Esophagus (tissue), 2 donors: ENCODE measurements at regions not wholly inside any gene's neighbourhood (a gene's known extent, or its start where the extent isn't known, plus 50 kb on each side); places are given as distances from the start of the nearest gene placed in this dataset.

Source experiments
- H3K27ac ChIP-seq, 2 donors: one replicate each; pipeline ENCODE4 v1.5.1; 2013; ENCODE audit warnings: low read depth in 2 of 2, mild to moderate bottlenecking in 2 of 2, inconsistent platforms in 1 of 2, low read length in 1 of 2, moderate library complexity in 1 of 2
- H3K27me3 ChIP-seq, 2 donors: one replicate each; pipeline ENCODE4 v1.6.1; 2013; ENCODE audit warnings: low read length in 2 of 2, control low read depth in 1 of 2, mild to moderate bottlenecking in 1 of 2; ENCODE audit not compliant: insufficient read depth in 2 of 2, control insufficient read depth in 1 of 2
- H3K36me3 ChIP-seq, 2 donors: one replicate each; pipeline ENCODE4 v1.6.1; 2013; ENCODE audit warnings: low read length in 1 of 2; ENCODE audit not compliant: control insufficient read depth in 2 of 2, insufficient read depth in 2 of 2
- H3K4me1 ChIP-seq, 2 donors: one replicate each; pipeline ENCODE4 v1.6.1; 2013; ENCODE audit warnings: low read length in 1 of 2; ENCODE audit not compliant: control insufficient read depth in 2 of 2, insufficient read depth in 2 of 2
- H3K4me3 ChIP-seq, 2 donors: one replicate each; pipeline ENCODE4 v1.5.1; 2013; ENCODE audit warnings: low read length in 2 of 2, mild to moderate bottlenecking in 2 of 2, low read depth in 1 of 2, moderate library complexity in 1 of 2
- H3K9me3 ChIP-seq, 2 donors: one replicate each; pipeline ENCODE4 v1.6.1; 2013; ENCODE audit warnings: mild to moderate bottlenecking in 2 of 2, low read depth in 1 of 2, low read length in 1 of 2, moderate library complexity in 1 of 2; ENCODE audit not compliant: control insufficient read depth in 2 of 2, insufficient read depth in 1 of 2
- WGBS, 2 donors: extraction: QIAGEN DNeasy Blood & Tissue Kit; methylation state at CpG; one replicate each; pipeline ENCODE4 v1.1.7; 2013; 5-methylcytosine and 5-hydroxymethylcytosine counted together
- donor health status: healthy with polysubstance abuse.
- donor health status: Bipolar disorder and iron deficiency.

DNA sequence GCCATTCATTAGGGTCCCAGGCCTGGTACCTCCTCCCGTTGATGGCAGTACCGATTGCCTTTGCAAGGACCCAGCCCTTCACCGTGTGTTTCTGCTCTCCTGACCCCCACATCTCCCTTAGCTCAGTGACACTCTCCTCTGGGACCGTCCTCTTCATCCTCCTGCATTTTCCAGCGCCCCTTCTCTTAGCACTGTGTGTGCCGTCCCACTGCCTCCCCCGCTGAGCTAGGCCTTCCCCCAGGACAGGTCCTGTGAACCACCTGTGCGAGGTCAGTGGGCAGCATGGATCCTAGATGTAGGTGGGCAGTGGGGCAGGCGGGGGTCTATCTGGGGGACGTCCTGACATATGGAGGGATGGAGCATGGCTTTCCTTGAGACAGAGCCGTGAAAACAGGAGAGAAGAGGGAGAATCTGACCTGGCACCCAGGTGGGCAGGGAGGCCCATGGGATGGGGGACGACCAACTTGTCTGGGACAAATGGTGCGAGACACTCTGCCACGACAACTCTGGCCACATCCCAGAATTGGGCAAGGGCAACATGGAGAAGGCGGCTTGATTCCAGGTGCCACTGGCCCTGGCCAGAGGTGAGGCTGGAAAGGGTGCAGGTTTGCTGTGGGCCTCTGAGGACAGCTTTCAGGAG, 87.7 kb upstream of the ALDH1L1 start:
- no peaks in the 10 kb centered on the region for H3K36me3 ChIP-seq
- H3K27me3 ChIP-seq = no peaks in the 10 kb centered on the region
- WGBS, 2 donors = 64 to 65% methylated on average over 15 of the region's 15 CpGs
- H3K27ac ChIP-seq = peak overlapping the region; percentile 80 to 81
- H3K4me3 ChIP-seq = no peak overlapping the region
- H3K4me1 ChIP-seq = peaks cover 0 to 18% of the 10 kb centered on the region in 2 donors
- H3K9me3 ChIP-seq = no peaks in the 10 kb centered on the region

GRCh38 chr3:126267169-126267975, 87.0 kb upstream of the ALDH1L1 start:
- H3K27ac ChIP-seq = peak overlapping the region; percentile 80 to 81
- H3K27me3 ChIP-seq = no peaks in the 10 kb centered on the region
- no peaks in the 10 kb centered on the region for H3K9me3 ChIP-seq

GRCh38 chr3:126266850-126267168, 86.4 kb upstream of the ALDH1L1 start:
- Histone ChIP-seq H3K4me1 (peaks cover 0 to 15% of the 10 kb centered on the region in 2 donors), H3K4me3 (no peak overlapping the region), H3K27me3 (no peaks in the 10 kb centered on the region), H3K36me3 (no peaks in the 10 kb centered on the region), H3K9me3 (no peaks in the 10 kb centered on the region), H3K27ac (peak overlapping the region; percentile 80 to 81)
- 59 to 70% methylated on average over 8 of the region's 8 CpGs for WGBS, 2 donors

More at GRCh38 chr3:126267169-126267975, 87.0 kb upstream of the ALDH1L1 start:
- Histone ChIP-seq H3K4me1 (peaks cover 0 to 18% of the 10 kb centered on the region in 2 donors), H3K4me3 (peak overlapping the region; percentile 3 to 6), H3K36me3 (no peaks in the 10 kb centered on the region)
- WGBS, 2 donors = 3 to 5% methylated on average over 61 to 62 of the region's 62 CpGs

GRCh38 chr3:126266291-126266840, 86.0 kb upstream of the ALDH1L1 start:
- 63% methylated on average over 15 of the region's 15 CpGs for WGBS, 2 donors
- peak overlapping the region; percentile 80 to 81 for H3K27ac ChIP-seq
- H3K4me1 ChIP-seq = peaks cover 0 to 15% of the 10 kb centered on the region in 2 donors
- H3K9me3 ChIP-seq = no peaks in the 10 kb centered on the region
- no peak overlapping the region for H3K4me3 ChIP-seq
- H3K27me3 ChIP-seq = no peaks in the 10 kb centered on the region
- no peaks in the 10 kb centered on the region for H3K36me3 ChIP-seq

DNA sequence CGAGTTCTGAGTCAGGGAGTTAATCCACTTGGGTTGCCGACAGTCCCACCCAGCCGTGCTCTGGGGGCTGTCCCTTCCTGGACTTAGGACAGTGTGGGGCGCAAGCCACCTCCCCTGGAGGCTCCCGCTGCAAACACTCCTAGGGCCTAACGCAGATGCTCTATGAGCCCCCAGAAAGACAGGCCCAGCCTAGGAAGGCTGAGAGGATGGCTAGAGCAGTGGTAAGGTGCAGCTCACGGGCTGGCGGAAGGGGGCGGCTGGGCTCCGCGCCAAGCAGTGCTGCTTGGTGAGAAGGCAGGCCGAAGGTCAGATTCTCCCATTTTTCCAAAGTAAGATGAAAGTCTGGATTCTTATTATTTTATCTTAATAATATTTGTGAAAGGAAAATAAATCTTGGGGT, 84.6 kb upstream of the ALDH1L1 start:
- Histone ChIP-seq H3K36me3 (no peaks in the 10 kb centered on the region), H3K9me3 (no peaks in the 10 kb centered on the region), H3K27me3 (no peaks in the 10 kb centered on the region), H3K4me1 (peaks cover 0 to 15% of the 10 kb centered on the region in 2 donors), H3K27ac (no peak overlapping the region), H3K4me3 (no peak overlapping the region)
- WGBS, 2 donors = 72 to 77% methylated on average over 12 of the region's 12 CpGs

DNA sequence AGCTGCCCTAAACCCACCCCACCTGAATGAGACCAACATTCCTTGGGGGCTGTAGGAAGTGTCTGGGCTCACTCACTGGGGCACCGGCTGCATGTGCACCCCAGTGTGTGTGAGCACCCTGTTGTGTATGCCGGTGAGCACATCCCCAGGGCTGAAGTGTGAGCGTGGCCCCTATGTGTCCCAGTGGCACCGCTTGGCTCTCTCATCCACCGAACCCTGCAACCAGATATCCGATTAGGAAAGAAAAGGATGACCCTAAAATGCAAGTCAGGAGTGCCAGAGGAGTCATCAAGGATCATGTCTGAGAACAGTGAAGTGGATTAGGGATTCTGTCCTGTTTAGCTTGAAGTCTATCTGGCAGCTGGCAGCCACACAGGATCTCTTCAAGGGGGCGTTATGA, 84.0 kb upstream of the ALDH1L1 start:
- H3K9me3 ChIP-seq = no peaks in the 10 kb centered on the region
- H3K27me3 ChIP-seq = no peaks in the 10 kb centered on the region
- no peak overlapping the region for H3K27ac ChIP-seq
- peaks cover 0 to 15% of the 10 kb centered on the region in 2 donors for H3K4me1 ChIP-seq
- 73 to 81% methylated on average over 7 of the region's 7 CpGs for WGBS, 2 donors
- no peaks in the 10 kb centered on the region for H3K36me3 ChIP-seq
- no peak overlapping the region for H3K4me3 ChIP-seq

- no peaks in the 10 kb centered on the region for H3K36me3 ChIP-seq
- no peaks in the 10 kb centered on the region for H3K9me3 ChIP-seq
- no peak overlapping the region for H3K27ac ChIP-seq
- H3K4me1 ChIP-seq = peaks cover 0 to 15% of the 10 kb centered on the region in 2 donors
- no peak overlapping the region for H3K4me3 ChIP-seq
- 80 to 93% methylated on average over 4 of the region's 4 CpGs for WGBS, 2 donors
- no peaks in the 10 kb centered on the region for H3K27me3 ChIP-seq
Observed at GRCh38 chr3:126263971-126264370, 83.6 kb upstream of the ALDH1L1 start.

- no peak overlapping the region for H3K4me3 ChIP-seq
- peaks cover 0 to 15% of the 10 kb centered on the region in 2 donors for H3K4me1 ChIP-seq
- no peaks in the 10 kb centered on the region for H3K36me3 ChIP-seq
- no peak overlapping the region for H3K27ac ChIP-seq
- WGBS, 2 donors = 93 to 96% methylated on average over 9 of the region's 9 CpGs
- H3K27me3 ChIP-seq = no peaks in the 10 kb centered on the region
- H3K9me3 ChIP-seq = peaks cover 0 to under 1% of the 10 kb centered on the region in 2 donors
Observed at GRCh38 chr3:126263539-126263938, 83.2 kb upstream of the ALDH1L1 start.

DNA sequence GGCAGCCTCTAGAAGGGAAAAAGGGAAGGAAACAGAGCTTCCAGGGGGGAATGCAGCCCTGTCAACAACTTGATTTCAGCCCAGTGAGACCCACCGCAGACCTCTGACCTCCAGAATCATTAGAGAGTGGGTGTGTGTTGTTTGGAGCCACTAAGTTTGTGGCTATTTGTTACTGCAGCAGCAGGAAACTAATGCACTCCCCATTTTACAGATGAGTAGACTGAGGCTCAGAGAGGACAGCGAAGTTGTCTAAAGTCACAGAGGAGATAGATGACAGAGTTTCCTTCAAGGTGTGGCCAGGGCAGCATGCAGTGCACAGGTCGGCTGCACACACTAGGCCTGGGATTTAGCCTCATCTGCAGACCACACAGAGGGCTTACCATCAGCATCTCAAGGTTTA, 81.8 kb upstream of the ALDH1L1 start:
- H3K36me3 ChIP-seq = no peaks in the 10 kb centered on the region
- peaks cover 0 to 3% of the 10 kb centered on the region in 2 donors for H3K9me3 ChIP-seq
- H3K27ac ChIP-seq = no peak overlapping the region
- WGBS, 2 donors = 93 to 96% methylated on average over 3 of the region's 3 CpGs
- H3K4me1 ChIP-seq = peaks cover 0 to 6% of the 10 kb centered on the region in 2 donors
- no peak overlapping the region for H3K4me3 ChIP-seq
- no peaks in the 10 kb centered on the region for H3K27me3 ChIP-seq
